ENCODE measurements at regions not wholly inside any gene's neighbourhood (a gene's known extent, or its start where the extent isn't known, plus 50 kb on each side); places are given as distances from the start of the nearest gene placed in this dataset.
A peak's percentile ranks its signal among the peaks of the same experiment; 100 is the strongest.

- DNase-seq (ENCODE audit: low read depth, low spot score): no peak
Measured at GRCh38 chr3:105157766-105158085, 209.0 kb upstream of the ALCAM start.

GRCh38 chr3:105158286-105158685 lies 208.4 kb upstream of the ALCAM start:
- DNase-seq (ENCODE audit: low read depth, low spot score): no peak

- no peak for DNase-seq (ENCODE audit: low read depth, low spot score)
Measured at GRCh38 chr3:105162448-105162847, 204.3 kb upstream of the ALCAM start.

- no peak for DNase-seq (ENCODE audit: low read depth, low spot score)
Measured at GRCh38 chr3:105166893-105167292, 199.8 kb upstream of the ALCAM start.

GRCh38 chr3:105170423-105170822 lies 196.3 kb upstream of the ALCAM start:
- no peak for DNase-seq (ENCODE audit: low read depth, low spot score)

- DNase-seq (ENCODE audit: low read depth, low spot score): no peak
Measured at GRCh38 chr3:105174017-105174615, 192.6 kb upstream of the ALCAM start.

GRCh38 chr3:105177576-105177975 lies 189.1 kb upstream of the ALCAM start:
- DNase-seq (ENCODE audit: low read depth, low spot score): no peak

- DNase-seq (ENCODE audit: low read depth, low spot score): no peak
Measured at GRCh38 chr3:105187344-105187743, 179.4 kb upstream of the ALCAM start.

GRCh38 chr3:105195260-105195659 lies 171.4 kb upstream of the ALCAM start:
- DNase-seq (ENCODE audit: low read depth, low spot score): peak; percentile 56

GRCh38 chr3:105197863-105198262 lies 168.8 kb upstream of the ALCAM start:
- no peak for DNase-seq (ENCODE audit: low read depth, low spot score)

GRCh38 chr3:105199217-105199616 lies 167.5 kb upstream of the ALCAM start:
- no peak for DNase-seq (ENCODE audit: low read depth, low spot score)

- no peak for DNase-seq (ENCODE audit: low read depth, low spot score)
Measured at GRCh38 chr3:105210141-105210540, 156.6 kb upstream of the ALCAM start.

- DNase-seq (ENCODE audit: low read depth, low spot score): no peak
Measured at GRCh38 chr3:105214590-105214989, 152.1 kb upstream of the ALCAM start.

GRCh38 chr3:105222568-105223093 lies 144.1 kb upstream of the ALCAM start:
- no peak for DNase-seq (ENCODE audit: low read depth, low spot score)

GRCh38 chr3:105223815-105224214 lies 142.9 kb upstream of the ALCAM start:
- DNase-seq (ENCODE audit: low read depth, low spot score): no peak

GRCh38 chr3:105228696-105229095 lies 138.0 kb upstream of the ALCAM start:
- DNase-seq (ENCODE audit: low read depth, low spot score): no peak

- peak; percentile 3 for DNase-seq (ENCODE audit: low read depth, low spot score)
Measured at GRCh38 chr3:105232553-105232952, 134.2 kb upstream of the ALCAM start.

GRCh38 chr3:105233010-105233409 lies 133.7 kb upstream of the ALCAM start:
- no peak for DNase-seq (ENCODE audit: low read depth, low spot score)

- DNase-seq (ENCODE audit: low read depth, low spot score): no peak
Measured at GRCh38 chr3:105235221-105235620, 131.5 kb upstream of the ALCAM start.

GRCh38 chr3:105235785-105236184 lies 130.9 kb upstream of the ALCAM start:
- DNase-seq (ENCODE audit: low read depth, low spot score): no peak

GRCh38 chr3:105238367-105238766 lies 128.3 kb upstream of the ALCAM start:
- no peak for DNase-seq (ENCODE audit: low read depth, low spot score)

GRCh38 chr3:105243076-105243475 lies 123.6 kb upstream of the ALCAM start:
- DNase-seq (ENCODE audit: low read depth, low spot score): no peak

GRCh38 chr3:105246536-105246935 lies 120.2 kb upstream of the ALCAM start:
- no peak for DNase-seq (ENCODE audit: low read depth, low spot score)

GRCh38 chr3:105253225-105253624 lies 113.5 kb upstream of the ALCAM start:
- DNase-seq (ENCODE audit: low read depth, low spot score): peak; percentile 46

All from pulmonary artery endothelial cell (primary cell).